ENCODE measurements at regions not wholly inside any gene's neighbourhood (a gene's known extent, or its start where the extent isn't known, plus 50 kb on each side); places are given as distances from the start of the nearest gene placed in this dataset.
A peak's percentile ranks its signal among the peaks of the same experiment; 100 is the strongest.

DNA sequence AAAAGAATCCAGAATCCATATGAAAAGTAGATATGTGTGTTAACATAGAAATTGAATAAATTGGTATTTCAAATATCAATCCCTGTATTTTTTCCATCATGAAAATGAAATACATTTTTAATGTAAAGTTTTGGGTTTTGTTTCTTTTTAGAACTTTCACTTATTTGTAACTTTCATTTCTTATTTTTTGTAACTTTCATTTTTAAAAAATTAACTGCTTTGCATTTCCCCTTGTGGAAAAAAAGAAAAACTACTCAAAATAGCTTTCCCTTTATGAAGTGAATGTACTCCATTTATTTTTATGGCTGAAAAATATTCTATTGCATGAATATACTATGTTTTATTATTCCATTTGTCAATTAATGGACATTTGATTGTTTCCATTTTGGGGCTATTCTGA lies 75.6 kb upstream of the SMNDC1 start:
- Histone ChIP-seq H3K79me2 (ENCODE audit: control insufficient read depth, insufficient read depth, low read length) (no peaks in the 10 kb centered on the region), H2AFZ (ENCODE audit: control insufficient read depth, low read depth, low read length) (no peak overlapping the region), H3K27me3 (replicated peaks in 1 of 2; ENCODE audit: control insufficient read depth in 2 of 2, insufficient read depth in 2 of 2, low read length in 1 of 2) (no peaks in the 10 kb centered on the region), H3K4me1 (ENCODE audit: control insufficient read depth, insufficient read depth, low read length) (peaks cover 11% of the 10 kb centered on the region; the same call in 1 of the 2 replicates), H3K36me3 (ENCODE audit: control insufficient read depth in 2 of 2, insufficient read depth in 2 of 2, low read length in 1 of 2) (no peaks in the 10 kb centered on the region), H3K9me3 (replicated peaks; ENCODE audit: control insufficient read depth, insufficient read depth, low read length) (no peaks in the 10 kb centered on the region; the same call in 2 of the 3 replicates), H3K9ac (ENCODE audit: control insufficient read depth, insufficient read depth, low read length) (no peak overlapping the region), H3K27ac (ENCODE audit: control insufficient read depth, insufficient read depth) (no peak overlapping the region), H3K4me2 (ENCODE audit: control insufficient read depth, insufficient read depth) (no peak overlapping the region; the same call in 1 of the 2 replicates), H3K4me3 (no peak overlapping the region), H4K20me1 (ENCODE audit: control insufficient read depth, insufficient read depth) (no peaks in the 10 kb centered on the region)
- intact Hi-C loops (cut with micrococcal nuclease; ENCODE audit: unreplicated experiment) = no loop called here
- ChIA-PET CTCF (interaction anchor here (0.7 to 1.5 kb wide), 7 partner anchors 10 to 167 kb away, joined by 3 to 7 read pairs (median 3); no protein-coding TSS in a partner anchor), SMC1A (ENCODE audit: uncharacterized antibody, unreplicated experiment) (interaction anchor here (0.9 to 2.7 kb wide), 6 partner anchors 11 to 35 kb away, joined by 3 to 8 read pairs (median 4); no protein-coding TSS in a partner anchor), POLR2A (interaction anchor here (1.5 to 2.0 kb wide), 3 partner anchors 14 to 19 kb away, joined by 3 to 6 read pairs (median 5); no protein-coding TSS in a partner anchor), RAD21 (ENCODE audit: unreplicated experiment) (interaction anchor here (1.7 kb wide), 2 partner anchors 32 to 35 kb away, joined by 3 to 9 read pairs; no protein-coding TSS in a partner anchor)
- no TSS peak for BruUV-seq (replicated peaks)
- ATAC-seq (no peak), FAIRE-seq (no peak), DNase-seq (ENCODE audit: low read depth, low spot score) (no peak)
- TF ChIP-seq IKZF1 (conservative IDR thresholded peaks at IDR 0.05) = no peak
- TF ChIP-seq, protein P1, sequence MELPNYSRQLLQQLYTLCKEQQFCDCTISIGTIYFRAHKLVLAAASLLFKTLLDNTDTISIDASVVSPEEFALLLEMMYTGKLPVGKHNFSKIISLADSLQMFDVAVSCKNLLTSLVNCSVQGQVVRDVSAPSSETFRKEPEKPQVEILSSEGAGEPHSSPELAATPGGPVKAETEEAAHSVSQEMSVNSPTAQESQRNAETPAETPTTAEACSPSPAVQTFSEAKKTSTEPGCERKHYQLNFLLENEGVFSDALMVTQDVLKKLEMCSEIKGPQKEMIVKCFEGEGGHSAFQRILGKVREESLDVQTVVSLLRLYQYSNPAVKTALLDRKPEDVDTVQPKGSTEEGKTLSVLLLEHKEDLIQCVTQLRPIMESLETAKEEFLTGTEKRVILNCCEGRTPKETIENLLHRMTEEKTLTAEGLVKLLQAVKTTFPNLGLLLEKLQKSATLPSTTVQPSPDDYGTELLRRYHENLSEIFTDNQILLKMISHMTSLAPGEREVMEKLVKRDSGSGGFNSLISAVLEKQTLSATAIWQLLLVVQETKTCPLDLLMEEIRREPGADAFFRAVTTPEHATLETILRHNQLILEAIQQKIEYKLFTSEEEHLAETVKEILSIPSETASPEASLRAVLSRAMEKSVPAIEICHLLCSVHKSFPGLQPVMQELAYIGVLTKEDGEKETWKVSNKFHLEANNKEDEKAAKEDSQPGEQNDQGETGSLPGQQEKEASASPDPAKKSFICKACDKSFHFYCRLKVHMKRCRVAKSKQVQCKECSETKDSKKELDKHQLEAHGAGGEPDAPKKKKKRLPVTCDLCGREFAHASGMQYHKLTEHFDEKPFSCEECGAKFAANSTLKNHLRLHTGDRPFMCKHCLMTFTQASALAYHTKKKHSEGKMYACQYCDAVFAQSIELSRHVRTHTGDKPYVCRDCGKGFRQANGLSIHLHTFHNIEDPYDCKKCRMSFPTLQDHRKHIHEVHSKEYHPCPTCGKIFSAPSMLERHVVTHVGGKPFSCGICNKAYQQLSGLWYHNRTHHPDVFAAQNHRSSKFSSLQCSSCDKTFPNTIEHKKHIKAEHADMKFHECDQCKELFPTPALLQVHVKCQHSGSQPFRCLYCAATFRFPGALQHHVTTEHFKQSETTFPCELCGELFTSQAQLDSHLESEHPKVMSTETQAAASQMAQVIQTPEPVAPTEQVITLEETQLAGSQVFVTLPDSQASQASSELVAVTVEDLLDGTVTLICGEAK (IDR thresholded peaks at IDR 0.05; ENCODE audit: borderline replicate concordance) = 0 out of 2 replicates have a peak, but pooled peaks have one; percentile 30
- TF ChIP-seq ZNF622 (IDR thresholded peaks at IDR 0.05) = no peak
- no peak for TF ChIP-seq POLR2A (IDR thresholded peaks at IDR 0.05; ENCODE audit: low read depth, low read length)
- TF ChIP-seq CHD2 (IDR thresholded peaks at IDR 0.05; ENCODE audit: borderline replicate concordance, low read depth, low read length) = no peak
- no peak for TF ChIP-seq FOXK2 (IDR thresholded peaks at IDR 0.05)
- TF ChIP-seq HCFC1 (IDR thresholded peaks at IDR 0.05; ENCODE audit: low read length) = no peak
- peak; percentile 14 for TF ChIP-seq MEF2B (IDR thresholded peaks at IDR 0.05; ENCODE audit: partially characterized antibody, poor library complexity, severe bottlenecking)
- no peak for TF ChIP-seq SIX5 (IDR thresholded peaks at IDR 0.05; ENCODE audit: low read depth, low read length, severe bottlenecking)
- TF ChIP-seq MYB (IDR thresholded peaks at IDR 0.05; ENCODE audit: borderline replicate concordance, low read depth, low read length) = no peak
- no peak for TF ChIP-seq POLR2AphosphoS2 (IDR thresholded peaks at IDR 0.05; ENCODE audit: low read depth, low read length)
- TF ChIP-seq BHLHE40 (IDR thresholded peaks at IDR 0.05; ENCODE audit: borderline replicate concordance in 1 of 2, low read depth in 2 of 2, low read length in 1 of 2) = no peak
- in situ Hi-C loops (cut with MboI) = no loop called here
